HEK293 (cell line): ENCODE measurements at regions not wholly inside any gene's neighbourhood (a gene's known extent, or its start where the extent isn't known, plus 50 kb on each side); places are given as distances from the start of the nearest gene placed in this dataset.

Source experiments
- CTCF ChIA-PET: fragments of 350-600 bp; formaldehyde crosslinking; extraction: SDS; loops from one replicate; lab custom pipeline; 2021; ENCODE audit warnings: antibody characterized with exemption; lab: Yijun Ruan, JAX
- POLR2A ChIA-PET: fragments of 300-600 bp; formaldehyde crosslinking; extraction: SDS; loops from one replicate; lab custom pipeline; 2020; ENCODE audit warnings: antibody characterized with exemption, inconsistent platforms; lab: Yijun Ruan, JAX
- H3K27ac ChIP-seq: fragments of 200-500 bp; sonication (Bioruptor generic); 2 replicates; pipeline ENCODE4 v1.5.1; 2014; ENCODE audit warnings: low read depth, low read length, control low read depth, inconsistent platforms; ENCODE audit errors: extremely low read depth
- H3K36me3 ChIP-seq, 2 experiments: fragments of 200-500 bp in 1 of 2; sonication (Bioruptor generic) in 1 of 2; 1 replicate in 1 of 2; 2 replicates in 1 of 2; pipeline ENCODE4 v1.5.1; 2014 to 2017; ENCODE audit warnings: inconsistent platforms in 2 of 2, low read length in 2 of 2; ENCODE audit not compliant: control insufficient read depth in 2 of 2, insufficient read depth in 1 of 2
- H3K4me1 ChIP-seq: fragments of 200-500 bp; sonication (Bioruptor generic); 2 replicates; pipeline ENCODE4 v1.5.1; 2014; ENCODE audit warnings: mild to moderate bottlenecking, low read length, inconsistent platforms; ENCODE audit not compliant: control insufficient read depth, insufficient read depth
- H3K4me3 ChIP-seq: 2 replicates; pipeline ENCODE4 v1.5.1; 2011; ENCODE audit warnings: low read depth, mild to moderate bottlenecking, control low read depth, low read length, moderate library complexity
- H3K9me3 ChIP-seq: fragments of 200-500 bp; sonication (Bioruptor generic); 2 replicates; pipeline ENCODE4 v1.5.1; 2014; ENCODE audit warnings: low read depth, low read length, inconsistent platforms; ENCODE audit not compliant: control insufficient read depth, insufficient read depth
- HIC1 ChIP-seq: fragments of 450-650 bp; formaldehyde crosslinking; IDR thresholded peaks from 2 replicates; pipeline ENCODE4 v1.5.1; 2016; ENCODE audit warnings: missing biosample characterization, missing genetic modification characterization
- OSR2 ChIP-seq: fragments of 450-650 bp; formaldehyde crosslinking; IDR thresholded peaks from 2 replicates; pipeline ENCODE4 v1.5.1; 2016; ENCODE audit warnings: missing biosample characterization, missing genetic modification characterization
- PRDM10 ChIP-seq: fragments of 450-650 bp; formaldehyde crosslinking; IDR thresholded peaks from 2 replicates; pipeline ENCODE4 v1.5.1; 2016; ENCODE audit warnings: missing biosample characterization, missing genetic modification characterization
- SCRT1 ChIP-seq: fragments of 450-650 bp; formaldehyde crosslinking; IDR thresholded peaks from 2 replicates; pipeline ENCODE4 v1.5.1; 2016; ENCODE audit warnings: missing biosample characterization, missing genetic modification characterization, borderline replicate concordance
- ZBTB21 ChIP-seq: fragments of 450-650 bp; formaldehyde crosslinking; IDR thresholded peaks from 2 replicates; pipeline ENCODE4 v1.5.1; 2017; ENCODE audit warnings: missing biosample characterization, missing genetic modification characterization
- ZBTB44 ChIP-seq: fragments of 450-650 bp; IDR thresholded peaks from 2 replicates; pipeline ENCODE4 v1.5.1; 2018; ENCODE audit warnings: missing biosample characterization, mild to moderate bottlenecking, missing genetic modification characterization
- ZNF146 ChIP-seq: fragments of 450-650 bp; formaldehyde crosslinking; IDR thresholded peaks from 2 replicates; pipeline ENCODE4 v1.5.1; 2016; ENCODE audit warnings: missing biosample characterization, missing genetic modification characterization
- ZNF148 ChIP-seq: fragments of 450-650 bp; formaldehyde crosslinking; IDR thresholded peaks from 2 replicates; pipeline ENCODE4 v1.5.0; 2017; ENCODE audit warnings: missing biosample characterization, missing genetic modification characterization, borderline replicate concordance
- ZNF184 ChIP-seq: fragments of 450-650 bp; IDR thresholded peaks from 2 replicates; pipeline ENCODE4 v1.5.1; 2018; ENCODE audit warnings: missing biosample characterization, mild to moderate bottlenecking, missing genetic modification characterization
- ZNF19 ChIP-seq: fragments of 450-650 bp; formaldehyde crosslinking; IDR thresholded peaks from 2 replicates; pipeline ENCODE4; 2016; ENCODE audit warnings: missing biosample characterization, missing genetic modification characterization, low read depth
- ZNF2 ChIP-seq: fragments of 450-650 bp; formaldehyde crosslinking; IDR thresholded peaks from 2 replicates; pipeline ENCODE4 v1.5.1; 2016; ENCODE audit warnings: missing biosample characterization, missing genetic modification characterization
- ZNF202 ChIP-seq: fragments of 450-650 bp; formaldehyde crosslinking; IDR thresholded peaks from 2 replicates; pipeline ENCODE4 v1.5.1; 2016; ENCODE audit warnings: missing biosample characterization, missing genetic modification characterization, borderline replicate concordance
- ZNF223 ChIP-seq: fragments of 450-650 bp; formaldehyde crosslinking; IDR thresholded peaks from 2 replicates; pipeline ENCODE4 v1.5.1; 2016; ENCODE audit warnings: missing biosample characterization, missing genetic modification characterization
- ZNF266 ChIP-seq: fragments of 450-650 bp; formaldehyde crosslinking; IDR thresholded peaks from 2 replicates; pipeline ENCODE4 v1.5.1; 2016; ENCODE audit warnings: missing biosample characterization, missing genetic modification characterization, low read depth
- ZNF362 ChIP-seq: fragments of 450-650 bp; formaldehyde crosslinking; IDR thresholded peaks from 2 replicates; pipeline ENCODE4 v1.5.1; 2016; ENCODE audit warnings: missing biosample characterization, missing genetic modification characterization
- ZNF398 ChIP-seq: fragments of 450-650 bp; formaldehyde crosslinking; IDR thresholded peaks from 2 replicates; pipeline ENCODE4 v1.5.1; 2017; ENCODE audit warnings: missing biosample characterization, missing genetic modification characterization
- ZNF610 ChIP-seq: fragments of 450-650 bp; formaldehyde crosslinking; IDR thresholded peaks from 2 replicates; pipeline ENCODE4 v1.5.1; 2016; ENCODE audit warnings: missing biosample characterization, missing genetic modification characterization, borderline replicate concordance
- ZNF677 ChIP-seq: fragments of 450-650 bp; IDR thresholded peaks from 2 replicates; pipeline ENCODE4 v1.5.0; 2018; ENCODE audit warnings: missing biosample characterization, mild to moderate bottlenecking, missing genetic modification characterization, moderate library complexity
- ZSCAN18 ChIP-seq: fragments of 450-650 bp; formaldehyde crosslinking; IDR thresholded peaks from 2 replicates; pipeline ENCODE4 v1.5.1; 2016; ENCODE audit warnings: missing biosample characterization, missing genetic modification characterization

GRCh38 chr10:130915065-130915464 lies 396.5 kb downstream of the TCERG1L start:
- Histone ChIP-seq H3K36me3 (no peaks in the 10 kb centered on the region), H3K9me3 (no peaks in the 10 kb centered on the region), H3K27ac (no peak overlapping the region), H3K4me1 (no peaks in the 10 kb centered on the region), H3K4me3 (no peak overlapping the region)
- no peak for TF ChIP-seq OSR2 (tag by site-specific recombination)
- TF ChIP-seq ZBTB21 (tag by site-specific recombination): no peak
- POLR2A ChIA-PET: no interaction called here
- CTCF ChIA-PET: interaction anchor here (0.6 kb wide), 1 partner anchor 1758 kb away, joined by 3 read pairs; no protein-coding TSS in a partner anchor

- no peaks in the 10 kb centered on the region for H3K36me3 ChIP-seq
- POLR2A ChIA-PET: no interaction called here
- no peak overlapping the region for H3K4me3 ChIP-seq
- no peaks in the 10 kb centered on the region for H3K4me1 ChIP-seq
- CTCF ChIA-PET: no interaction called here
- H3K27ac ChIP-seq: no peak overlapping the region
- H3K9me3 ChIP-seq: no peaks in the 10 kb centered on the region
- no peak for TF ChIP-seq ZNF362 (tag by site-specific recombination)
- no peak for TF ChIP-seq ZNF202 (tag by site-specific recombination)
- no peak for TF ChIP-seq ZNF2 (tag by site-specific recombination)
- TF ChIP-seq HIC1 (tag by site-specific recombination): no peak
- no peak for TF ChIP-seq ZSCAN18 (tag by site-specific recombination)
- no peak for TF ChIP-seq ZNF148 (tag by site-specific recombination)
- TF ChIP-seq ZNF398 (tag by site-specific recombination): no peak
- TF ChIP-seq ZNF146: no peak
- TF ChIP-seq ZBTB44 (tag by site-specific recombination): no peak
- TF ChIP-seq SCRT1 (tag by site-specific recombination): no peak
- no peak for TF ChIP-seq ZNF610 (tag by site-specific recombination)
- TF ChIP-seq PRDM10 (tag by site-specific recombination): no peak
- no peak for TF ChIP-seq ZNF184 (tag by site-specific recombination)
- TF ChIP-seq ZNF266: no peak
- TF ChIP-seq ZNF19 (tag by site-specific recombination): no peak
- TF ChIP-seq ZNF677 (tag by site-specific recombination): no peak
- no peak for TF ChIP-seq ZNF223 (tag by site-specific recombination)
Measured at GRCh38 chr10:130921461-130921860, 390.1 kb downstream of the TCERG1L start.
